Erythroblast (primary cell): ENCODE measurements at regions not wholly inside any gene's neighbourhood (a gene's known extent, or its start where the extent isn't known, plus 50 kb on each side); places are given as distances from the start of the nearest gene placed in this dataset.

Source experiments
- GATA1 ChIP-seq: IDR thresholded peaks from 2 replicates; pipeline ENCODE4 v1.6.1; 2011; ENCODE audit warnings: low read depth, mild to moderate bottlenecking, control low read depth, low read length, moderate library complexity
- POLR2A ChIP-seq: IDR thresholded peaks from 2 replicates; pipeline ENCODE4 v1.6.1; 2011; ENCODE audit warnings: mild to moderate bottlenecking, low read length

DNA sequence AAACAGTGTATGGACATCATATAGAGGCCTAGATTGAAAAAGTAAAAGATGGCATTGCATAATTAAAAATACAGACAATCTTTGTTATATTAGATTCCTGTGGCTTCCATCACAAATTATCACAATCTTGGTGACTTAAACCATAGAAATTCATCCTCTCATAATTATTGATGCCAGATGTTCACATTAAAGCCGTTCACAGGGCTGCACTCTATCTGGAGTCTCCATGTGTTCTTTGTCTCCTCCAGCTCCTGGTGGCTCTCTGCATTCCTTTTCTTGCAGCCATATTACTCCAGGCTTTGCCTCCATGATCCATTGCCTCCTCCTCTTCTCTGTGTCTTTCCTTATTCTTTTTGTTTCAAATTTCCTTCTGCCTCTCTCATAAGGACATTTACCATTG lies 875.7 kb upstream of the USP15 start:
- TF ChIP-seq POLR2A, result no peak
- TF ChIP-seq GATA1, result no peak
